Endometrial microvascular endothelial cells (primary cell): ENCODE measurements at regions not wholly inside any gene's neighbourhood (a gene's known extent, or its start where the extent isn't known, plus 50 kb on each side); places are given as distances from the start of the nearest gene placed in this dataset.

Source experiments
- in situ Hi-C: cut with HindIII; loops from 2 replicates; pipeline ENCODE4 v1.10.0; 2017; ENCODE audit warnings: low sequenced_read_pairs, low pct_unique_long_range_greater_than_20kb; ENCODE audit errors: inconsistent ontology term

- in situ Hi-C loops = no loop called here
Observed at GRCh38 chr10:8902926-8903325, 848.4 kb downstream of the GATA3 start.

GRCh38 chr10:8908013-8908412, 853.5 kb downstream of the GATA3 start:
- in situ Hi-C loops = no loop called here

GRCh38 chr10:8910314-8910713, 855.8 kb downstream of the GATA3 start:
- in situ Hi-C loops = no loop called here

GRCh38 chr10:8911032-8911431, 856.5 kb downstream of the GATA3 start:
- in situ Hi-C loops = no loop called here

GRCh38 chr10:8912108-8912507, 857.6 kb downstream of the GATA3 start:
- in situ Hi-C loops = no loop called here

GRCh38 chr10:8913720-8914119, 859.2 kb downstream of the GATA3 start:
- in situ Hi-C loops = no loop called here

- in situ Hi-C loops = no loop called here
Observed at GRCh38 chr10:8919280-8919679, 864.8 kb downstream of the GATA3 start.

GRCh38 chr10:8921568-8921967, 867.1 kb downstream of the GATA3 start:
- in situ Hi-C loops = no loop called here

GRCh38 chr10:8923096-8923495, 868.6 kb downstream of the GATA3 start:
- in situ Hi-C loops = no loop called here

GRCh38 chr10:8927705-8928104, 873.2 kb downstream of the GATA3 start:
- in situ Hi-C loops = no loop called here

- in situ Hi-C loops = no loop called here
Observed at GRCh38 chr10:8946451-8946850, 892.0 kb downstream of the GATA3 start.

GRCh38 chr10:8950978-8951377, 896.5 kb downstream of the GATA3 start:
- in situ Hi-C loops = no loop called here

GRCh38 chr10:8951440-8952089, 897.1 kb downstream of the GATA3 start:
- in situ Hi-C loops = no loop called here

- in situ Hi-C loops = no loop called here
Observed at GRCh38 chr10:8956400-8956799, 901.9 kb downstream of the GATA3 start.

- in situ Hi-C loops = no loop called here
Observed at GRCh38 chr10:8962249-8962648, 907.8 kb downstream of the GATA3 start.

GRCh38 chr10:8967061-8967460, 912.6 kb downstream of the GATA3 start:
- in situ Hi-C loops = no loop called here

- in situ Hi-C loops = no loop called here
Observed at GRCh38 chr10:8969853-8970252, 915.4 kb downstream of the GATA3 start.

- in situ Hi-C loops = no loop called here
Observed at GRCh38 chr10:8975535-8975934, 921.0 kb downstream of the GATA3 start.

- in situ Hi-C loops = no loop called here
Observed at GRCh38 chr10:8978100-8978499, 923.6 kb downstream of the GATA3 start.

- in situ Hi-C loops = no loop called here
Observed at GRCh38 chr10:8979976-8980375, 925.5 kb downstream of the GATA3 start.

- in situ Hi-C loops = no loop called here
Observed at GRCh38 chr10:8981277-8981676, 926.8 kb downstream of the GATA3 start.
